ENCODE measurements at regions not wholly inside any gene's neighbourhood (a gene's known extent, or its start where the extent isn't known, plus 50 kb on each side); places are given as distances from the start of the nearest gene placed in this dataset.

GRCh38 chrX:40501164-40501855, 79.5 kb upstream of the ATP6AP2 start:
- no peak for DNase-seq
- no peak overlapping the region for H3K4me3 Mint-ChIP-seq
- no peaks in the 10 kb centered on the region for H3K36me3 ChIP-seq (ENCODE audit: control insufficient read depth, insufficient read depth, low read length)
- H3K4me1 Mint-ChIP-seq, result no peaks in the 10 kb centered on the region
- peaks cover 1% of the 10 kb centered on the region for H3K27me3 Mint-ChIP-seq (ENCODE audit: insufficient read depth)
- H3K9me3 Mint-ChIP-seq, result peaks cover 42% of the 10 kb centered on the region
- no peaks in the 10 kb centered on the region for H3K9me3 ChIP-seq (ENCODE audit: control insufficient read depth, low read length)
- no peak overlapping the region for H3K9ac ChIP-seq (ENCODE audit: extremely low read depth, low read length, poor library complexity, severe bottlenecking)
- no peak overlapping the region for H3K27ac ChIP-seq (ENCODE audit: low read depth, low read length)
- no peak for TF ChIP-seq CTCF (conservative IDR thresholded peaks at IDR 0.05)
- H3K27me3 ChIP-seq (ENCODE audit: control insufficient read depth, insufficient read depth, low read length, poor library complexity, severe bottlenecking), result no peaks in the 10 kb centered on the region
- H3K36me3 Mint-ChIP-seq (ENCODE audit: low read depth), result no peaks in the 10 kb centered on the region
- H3K27ac Mint-ChIP-seq, result no peak overlapping the region
- 89 to 97% methylated on average over 5 to 11 of the region's 11 CpGs for WGBS, 2 experiments (ENCODE audit: insufficient coverage in 1 of 2, insufficient read length in 1 of 2)
- H3K4me1 ChIP-seq (ENCODE audit: control insufficient read depth, insufficient read depth, low read length), result no peaks in the 10 kb centered on the region
- no peak overlapping the region for H3K4me3 ChIP-seq (ENCODE audit: low read length)

- no peaks in the 10 kb centered on the region for H3K4me1 ChIP-seq (ENCODE audit: control insufficient read depth, insufficient read depth, low read length)
- peaks cover 41% of the 10 kb centered on the region for H3K9me3 Mint-ChIP-seq
- no peak overlapping the region for H3K9ac ChIP-seq (ENCODE audit: extremely low read depth, low read length, poor library complexity, severe bottlenecking)
- H3K27me3 Mint-ChIP-seq (ENCODE audit: insufficient read depth), result no peaks in the 10 kb centered on the region
- WGBS, 2 experiments (ENCODE audit: insufficient coverage in 1 of 2, insufficient read length in 1 of 2), result 61 to 86% methylated on average over 3 to 4 of the region's 4 CpGs
- no peaks in the 10 kb centered on the region for H3K36me3 ChIP-seq (ENCODE audit: control insufficient read depth, insufficient read depth, low read length)
- no peaks in the 10 kb centered on the region for H3K9me3 ChIP-seq (ENCODE audit: control insufficient read depth, low read length)
- H3K4me1 Mint-ChIP-seq, result no peaks in the 10 kb centered on the region
- H3K4me3 Mint-ChIP-seq, result no peak overlapping the region
- H3K27ac Mint-ChIP-seq, result no peak overlapping the region
- peak; percentile 64 for TF ChIP-seq CTCF (conservative IDR thresholded peaks at IDR 0.05)
- H3K27ac ChIP-seq (ENCODE audit: low read depth, low read length), result no peak overlapping the region
- H3K36me3 Mint-ChIP-seq (ENCODE audit: low read depth), result no peaks in the 10 kb centered on the region
- H3K27me3 ChIP-seq (ENCODE audit: control insufficient read depth, insufficient read depth, low read length, poor library complexity, severe bottlenecking), result no peaks in the 10 kb centered on the region
- no peak overlapping the region for H3K4me3 ChIP-seq (ENCODE audit: low read length)
- DNase-seq, result peak; percentile 66
Measured at GRCh38 chrX:40496728-40497127, 84.0 kb upstream of the ATP6AP2 start.

- Histone ChIP-seq H3K36me3 (ENCODE audit: control insufficient read depth, insufficient read depth, low read length) (no peaks in the 10 kb centered on the region), H3K9me3 (ENCODE audit: control insufficient read depth, low read length) (no peaks in the 10 kb centered on the region), H3K9ac (ENCODE audit: extremely low read depth, low read length, poor library complexity, severe bottlenecking) (no peak overlapping the region), H3K27ac (ENCODE audit: low read depth, low read length) (no peak overlapping the region), H3K4me1 (ENCODE audit: control insufficient read depth, insufficient read depth, low read length) (no peaks in the 10 kb centered on the region), H3K4me3 (ENCODE audit: low read length) (no peak overlapping the region), H3K27me3 (ENCODE audit: control insufficient read depth, insufficient read depth, low read length, poor library complexity, severe bottlenecking) (no peaks in the 10 kb centered on the region)
- Mint-ChIP-seq H3K27ac (no peak overlapping the region), H3K36me3 (ENCODE audit: low read depth) (no peaks in the 10 kb centered on the region), H3K27me3 (ENCODE audit: insufficient read depth) (no peaks in the 10 kb centered on the region), H3K4me3 (no peak overlapping the region), H3K9me3 (peaks cover 41% of the 10 kb centered on the region), H3K4me1 (no peaks in the 10 kb centered on the region)
- WGBS, 2 experiments (ENCODE audit: insufficient coverage in 1 of 2, insufficient read length in 1 of 2), result 91% methylated on average over 1 of the region's 1 CpG; no CpG with 5 or more reads in 1 of the 2 experiments
- DNase-seq, result no peak
- no peak for TF ChIP-seq CTCF (conservative IDR thresholded peaks at IDR 0.05)
Measured at GRCh38 chrX:40495659-40496058, 85.1 kb upstream of the ATP6AP2 start.

Measured in endodermal cell (in vitro differentiated cells).